Heart right ventricle (tissue), 16 donors: ENCODE measurements at regions not wholly inside any gene's neighbourhood (a gene's known extent, or its start where the extent isn't known, plus 50 kb on each side); places are given as distances from the start of the nearest gene placed in this dataset.

Source experiments
- ATAC-seq, 8 donors: fragments of 200-7000 bp; cut with Tn5 transposase; one replicate each; pipeline ENCODE4 v1.9.1; 2020; ENCODE audit warnings: mild to moderate bottlenecking in 8 of 8, moderate library complexity in 8 of 8, moderate number of reproducible peaks in 1 of 8
- DNase-seq, 2 donors: peaks; one replicate each; pipeline ENCODE4 v3.0.0-alpha.2; 2020
- H3K27ac ChIP-seq, 10 donors: fragments of 200-600 bp; sonication (generic) in 2 of 10; one replicate each; pipeline versions ENCODE4 v1.5.0 to v1.8.0; 2020 to 2022; ENCODE audit warnings: mild to moderate bottlenecking in 3 of 10
- H3K27me3 ChIP-seq, 7 donors: fragments of 200-600 bp; one replicate each; pipeline ENCODE4 v1.8.0; 2021 to 2022; ENCODE audit warnings: mild to moderate bottlenecking in 2 of 7
- H3K36me3 ChIP-seq, 9 donors: fragments of 200-600 bp; sonication (generic) in 1 of 9; one replicate each; pipeline versions ENCODE4 v1.5.0 to v1.8.0; 2020 to 2022; ENCODE audit warnings: mild to moderate bottlenecking in 2 of 9
- H3K4me1 ChIP-seq, 9 donors: fragments of 200-600 bp; sonication (generic) in 1 of 9; one replicate each; pipeline versions ENCODE4 v1.5.0 to v1.8.0; 2020 to 2022; ENCODE audit warnings: mild to moderate bottlenecking in 4 of 9
- H3K4me3 ChIP-seq, 10 donors: fragments of 200-600 bp; sonication (generic) in 2 of 10; one replicate each; pipeline versions ENCODE4 v1.5.0 to v1.8.0; 2020 to 2022; ENCODE audit warnings: mild to moderate bottlenecking in 7 of 10, moderate library complexity in 2 of 10
- H3K9me3 ChIP-seq, 11 donors: fragments of 200-600 bp in 10 of 11; sonication (generic) in 2 of 11; one replicate each; pipeline versions ENCODE4 v1.5.0 to v1.8.0; 2013 to 2022; ENCODE audit warnings: mild to moderate bottlenecking in 2 of 11, control low read depth in 1 of 11, moderate library complexity in 1 of 11
- CTCF ChIP-seq, 9 donors: fragments of 200-600 bp; sonication (generic) in 2 of 9; IDR thresholded peaks; one replicate each; pipeline versions ENCODE4 v1.5.0 to v1.8.0; 2021 to 2022; ENCODE audit warnings: antibody characterized with exemption in 9 of 9, mild to moderate bottlenecking in 5 of 9, moderate library complexity in 1 of 9
- WGBS, 2 donors: extraction: QIAGEN DNeasy Blood & Tissue Kit; methylation state at CpG; one replicate each; pipeline ENCODE4 v1.1.7; 2013; ENCODE audit warnings: inconsistent platforms in 1 of 2; 5-methylcytosine and 5-hydroxymethylcytosine counted together
- intact Hi-C, 10 donors: fragments of 100-400 bp; cut with DNase I; formaldehyde crosslinking; loops; one replicate each; pipeline versions ENCODE4 v1.11.1 to v1.14.2; 2022
- donor health status: Arrhythmogenic right ventricular cardiomyopathy.
- donor health status: ischemic (EF 13 %, LVEDD 7.1; RV severe dilation, severe dysfunction).
- donor health status: healthy with polysubstance abuse.
- donor health status: DM: no; HTN: yes; CAD: no.
- donor health status: DM: no; HTN: no; CAD: no.
- donor health status: ischemic (EF 25% LVEDD 6.9; RV normal size, moderate dysfunction).
- donor health status: ischemic (EF 25% LVEDD 5.7; RV mildly dilated, moderate dysfunction).
- donor health status: healthy.
- donor health status: DM: yes; HTN: yes; CAD: no.
- donor health status: Ischemic cardiomyopathy.
- donor health status: ischemic (EF 35%, LVEDD 5.7; RV mildly dilated, moderate dysfunction).
- donor health status: nonischemic (EF 11% LVEDD 7.7; RV severe dilation, severe dysfunction).
- donor health status: DM: yes; HTN: yes; CAD: no.
- donor health status: PGD.
- donor health status: ischemic (EF 29% LVEDD 5.4; RV normal size, mild dysfunction).
- donor health status: nonischemic (EF 23%, LVEDD 6.1; RV moderate dilation, normal function).

GRCh38 chr10:105342606-105343005 lies 701.5 kb downstream of the SORCS3 start:
- ATAC-seq: no peak
- no peak for DNase-seq
- Histone ChIP-seq H3K4me3 (no peak overlapping the region), H3K36me3 (no peaks in the 10 kb centered on the region), H3K27ac (no peak overlapping the region), H3K4me1 (no peaks in the 10 kb centered on the region), H3K9me3 (no peaks in the 10 kb centered on the region), H3K27me3 (no peaks in the 10 kb centered on the region)
- no peak for TF ChIP-seq CTCF (IDR thresholded peaks at IDR 0.05)
- intact Hi-C loops: no loop called here
- 39 to 54% methylated on average over 4 of the region's 4 CpGs for WGBS, 2 donors

GRCh38 chr10:105339669-105340068 lies 698.6 kb downstream of the SORCS3 start:
- H3K4me1 ChIP-seq: no peaks in the 10 kb centered on the region
- no peaks in the 10 kb centered on the region for H3K36me3 ChIP-seq
- WGBS, 2 donors: 35 to 91% methylated on average over 1 of the region's 1 CpG
- no peak overlapping the region for H3K4me3 ChIP-seq
- ATAC-seq: no peak
- no peak for TF ChIP-seq CTCF (IDR thresholded peaks at IDR 0.05)
- H3K27me3 ChIP-seq: no peaks in the 10 kb centered on the region
- H3K27ac ChIP-seq: no peak overlapping the region
- no peak for DNase-seq
- intact Hi-C loops: no loop called here
- H3K9me3 ChIP-seq: no peaks in the 10 kb centered on the region

- intact Hi-C loops: no loop called here
- no peak for ATAC-seq
- no peak for TF ChIP-seq CTCF (IDR thresholded peaks at IDR 0.05)
- no peaks in the 10 kb centered on the region for H3K36me3 ChIP-seq
- peaks cover 0 to 12% (median 0%) of the 10 kb centered on the region in 11 donors for H3K9me3 ChIP-seq
- H3K4me1 ChIP-seq: no peaks in the 10 kb centered on the region
- WGBS, 2 donors: 50 to 69% methylated on average over 1 of the region's 1 CpG
- no peak overlapping the region for H3K27ac ChIP-seq
- no peaks in the 10 kb centered on the region for H3K27me3 ChIP-seq
- H3K4me3 ChIP-seq: no peak overlapping the region
- no peak for DNase-seq
Measured at GRCh38 chr10:105328503-105329133, 687.5 kb downstream of the SORCS3 start.
